Stomach (tissue), 8 donors: ENCODE measurements at regions not wholly inside any gene's neighbourhood (a gene's known extent, or its start where the extent isn't known, plus 50 kb on each side); places are given as distances from the start of the nearest gene placed in this dataset.
A peak's percentile ranks its signal among the peaks of the same experiment; 100 is the strongest.

Experiments used
- DNase-seq, 2 donors: peaks; one replicate each; pipeline versions ENCODE4 v3.0.0 to v3.0.0-alpha.2; 2013 to 2019
- H3K27ac ChIP-seq, 5 donors: fragments of 200-600 bp in 4 of 5; sonication (generic) in 4 of 5; one replicate each; pipeline ENCODE4 v1.5.1; 2013 to 2019; ENCODE audit warnings: mild to moderate bottlenecking in 1 of 5, moderate library complexity in 1 of 5
- H3K27me3 ChIP-seq, 3 donors: fragments of 200-600 bp; sonication (generic); one replicate each; pipeline ENCODE4 v1.5.1; 2017 to 2019; ENCODE audit warnings: mixed run types in 1 of 3
- H3K36me3 ChIP-seq, 4 donors: fragments of 200-600 bp; sonication (generic); 1 replicate in 3 of 4; 2 replicates in 1 of 4; pipeline ENCODE4 v1.5.1; 2016 to 2019
- H3K4me1 ChIP-seq, 4 donors: fragments of 200-600 bp; sonication (generic); one replicate each; pipeline ENCODE4 v1.5.1; 2016 to 2019
- H3K4me3 ChIP-seq, 4 donors: fragments of 200-600 bp; sonication (generic) in 3 of 4; one replicate each; pipeline ENCODE4 v1.5.1; 2016 to 2019; ENCODE audit warnings: mild to moderate bottlenecking in 1 of 4
- H3K9me3 ChIP-seq, 4 donors: fragments of 200-600 bp; sonication (generic); one replicate each; pipeline ENCODE4 v1.5.1; 2016 to 2019
- EP300 ChIP-seq: sonication (generic); formaldehyde crosslinking; IDR thresholded peaks from one replicate; pipeline ENCODE4 v1.6.1; 2017; ENCODE audit warnings: antibody characterized with exemption
- POLR2A ChIP-seq, 4 donors: fragments of 450-650 bp; IDR thresholded peaks; one replicate each; pipeline ENCODE4 v1.6.1; 2016; ENCODE audit warnings: antibody characterized with exemption in 4 of 4, control low read depth in 2 of 4, mild to moderate bottlenecking in 1 of 4, moderate library complexity in 1 of 4
- POLR2AphosphoS5 ChIP-seq, 3 donors: sonication (generic); formaldehyde crosslinking; IDR thresholded peaks; one replicate each; pipeline ENCODE4 v1.6.1; 2016; ENCODE audit warnings: antibody characterized with exemption in 3 of 3
- WGBS, 5 donors: extraction: QIAGEN DNeasy Blood & Tissue Kit in 3 of 5; methylation state at CpG; one replicate each; pipeline versions ENCODE4 v1.1.5 to v1.1.7; 2013 to 2018; 5-methylcytosine and 5-hydroxymethylcytosine counted together
- intact Hi-C: fragments of 100-400 bp; cut with DNase I; formaldehyde crosslinking; loops from one replicate; pipeline ENCODE4 v1.15.1; 2023; ENCODE audit warnings: low total_unique reads
- TF ChIP-seq, protein P1 (sequence below), 7 experiments: fragments of 450-650 bp in 4 of 7; fragments of 200-600 bp in 3 of 7; sonication (generic) in 3 of 7; IDR thresholded peaks; one replicate each; pipeline ENCODE4 v1.5.1; 2016 to 2019; ENCODE audit warnings: antibody characterized with exemption in 7 of 7, control low read depth in 2 of 7, mild to moderate bottlenecking in 1 of 7
- donor health status: healthy with polysubstance abuse.
- donor health status: Bipolar disorder and iron deficiency.
- donor health status: healthy.

GRCh38 chr1:208332036-208332773 is 88.0 kb upstream of the PLXNA2 start:
- H3K36me3 ChIP-seq, result no peaks in the 10 kb centered on the region
- intact Hi-C loops, result no loop called here
- H3K4me3 ChIP-seq, result no peak overlapping the region
- no peak overlapping the region for H3K27ac ChIP-seq
- H3K9me3 ChIP-seq, result no peaks in the 10 kb centered on the region
- 71 to 76% (median 73%) methylated on average over 6 of the region's 6 CpGs for WGBS, 5 donors
- no peaks in the 10 kb centered on the region for H3K27me3 ChIP-seq
- TF ChIP-seq, protein P1, sequence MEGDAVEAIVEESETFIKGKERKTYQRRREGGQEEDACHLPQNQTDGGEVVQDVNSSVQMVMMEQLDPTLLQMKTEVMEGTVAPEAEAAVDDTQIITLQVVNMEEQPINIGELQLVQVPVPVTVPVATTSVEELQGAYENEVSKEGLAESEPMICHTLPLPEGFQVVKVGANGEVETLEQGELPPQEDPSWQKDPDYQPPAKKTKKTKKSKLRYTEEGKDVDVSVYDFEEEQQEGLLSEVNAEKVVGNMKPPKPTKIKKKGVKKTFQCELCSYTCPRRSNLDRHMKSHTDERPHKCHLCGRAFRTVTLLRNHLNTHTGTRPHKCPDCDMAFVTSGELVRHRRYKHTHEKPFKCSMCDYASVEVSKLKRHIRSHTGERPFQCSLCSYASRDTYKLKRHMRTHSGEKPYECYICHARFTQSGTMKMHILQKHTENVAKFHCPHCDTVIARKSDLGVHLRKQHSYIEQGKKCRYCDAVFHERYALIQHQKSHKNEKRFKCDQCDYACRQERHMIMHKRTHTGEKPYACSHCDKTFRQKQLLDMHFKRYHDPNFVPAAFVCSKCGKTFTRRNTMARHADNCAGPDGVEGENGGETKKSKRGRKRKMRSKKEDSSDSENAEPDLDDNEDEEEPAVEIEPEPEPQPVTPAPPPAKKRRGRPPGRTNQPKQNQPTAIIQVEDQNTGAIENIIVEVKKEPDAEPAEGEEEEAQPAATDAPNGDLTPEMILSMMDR (IDR thresholded peaks at IDR 0.05), result no peak
- TF ChIP-seq EP300 (no peak), POLR2AphosphoS5 (IDR thresholded peaks at IDR 0.05) (no peak), POLR2A (IDR thresholded peaks at IDR 0.05) (no peak)
- DNase-seq, result no peak
- peaks cover 0 to 7% (median 0%) of the 10 kb centered on the region in 4 donors for H3K4me1 ChIP-seq

DNA sequence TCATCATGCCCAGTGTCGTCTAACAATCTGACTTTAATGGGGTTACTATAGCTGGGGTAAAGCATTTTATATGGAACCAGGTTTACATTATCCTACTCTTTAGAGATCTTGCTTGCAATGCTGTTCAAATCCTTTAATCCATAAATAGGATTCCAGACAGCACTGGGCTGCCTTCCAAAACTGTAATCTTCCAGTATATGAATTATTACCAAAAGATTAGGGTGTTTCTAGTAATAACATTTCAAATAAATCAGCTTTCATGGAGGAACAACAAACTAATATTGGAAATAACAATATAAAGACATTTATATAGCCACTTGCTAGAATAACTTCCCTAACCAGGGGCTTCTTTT is 88.6 kb upstream of the PLXNA2 start:
- H3K36me3 ChIP-seq, result no peaks in the 10 kb centered on the region
- H3K27ac ChIP-seq, result no peak overlapping the region
- TF ChIP-seq, protein P1 (IDR thresholded peaks at IDR 0.05), result no peak
- TF ChIP-seq EP300 (no peak), POLR2AphosphoS5 (IDR thresholded peaks at IDR 0.05) (no peak)
- peaks cover 0 to 7% (median 0%) of the 10 kb centered on the region in 4 donors for H3K4me1 ChIP-seq
- H3K9me3 ChIP-seq, result no peaks in the 10 kb centered on the region
- intact Hi-C loops, result no loop called here
- H3K27me3 ChIP-seq, result no peaks in the 10 kb centered on the region
- no peak overlapping the region for H3K4me3 ChIP-seq
- 36 to 71% (median 50%) methylated on average over 1 of the region's 1 CpG for WGBS, 5 donors
- peak in 1 of 2 donors; percentile 62 for DNase-seq

DNA sequence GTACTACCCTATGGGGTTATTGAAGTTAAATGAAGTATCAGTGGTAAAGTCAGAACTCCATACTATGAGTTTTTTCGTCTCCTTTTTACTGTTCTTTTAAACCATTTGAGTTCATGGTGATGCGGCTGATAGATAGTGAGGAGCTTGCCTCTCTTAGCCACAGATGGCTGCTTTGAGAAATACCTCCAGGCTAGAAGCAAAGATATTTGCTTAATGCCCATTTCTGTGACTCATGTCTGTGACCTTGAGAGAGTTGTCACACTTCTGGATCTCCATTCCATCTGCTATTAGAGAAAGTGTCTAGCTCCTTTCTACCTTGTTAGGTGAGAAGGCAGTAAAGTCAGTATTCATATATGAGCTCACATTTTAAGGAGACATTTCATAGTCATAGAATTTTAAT is 89.5 kb upstream of the PLXNA2 start:
- Histone ChIP-seq H3K27me3 (no peaks in the 10 kb centered on the region), H3K4me1 (peaks cover 0 to 7% (median 0%) of the 10 kb centered on the region in 4 donors), H3K27ac (no peak overlapping the region), H3K9me3 (no peaks in the 10 kb centered on the region), H3K4me3 (no peak overlapping the region), H3K36me3 (no peaks in the 10 kb centered on the region)
- intact Hi-C loops, result no loop called here
- TF ChIP-seq POLR2AphosphoS5 (IDR thresholded peaks at IDR 0.05) (no peak), POLR2A (IDR thresholded peaks at IDR 0.05) (no peak), EP300 (no peak)
- TF ChIP-seq, protein P1 (IDR thresholded peaks at IDR 0.05), result no peak
- no peak for DNase-seq
- WGBS, 5 donors, result 93 to 97% (median 94%) methylated on average over 2 of the region's 2 CpGs

DNA sequence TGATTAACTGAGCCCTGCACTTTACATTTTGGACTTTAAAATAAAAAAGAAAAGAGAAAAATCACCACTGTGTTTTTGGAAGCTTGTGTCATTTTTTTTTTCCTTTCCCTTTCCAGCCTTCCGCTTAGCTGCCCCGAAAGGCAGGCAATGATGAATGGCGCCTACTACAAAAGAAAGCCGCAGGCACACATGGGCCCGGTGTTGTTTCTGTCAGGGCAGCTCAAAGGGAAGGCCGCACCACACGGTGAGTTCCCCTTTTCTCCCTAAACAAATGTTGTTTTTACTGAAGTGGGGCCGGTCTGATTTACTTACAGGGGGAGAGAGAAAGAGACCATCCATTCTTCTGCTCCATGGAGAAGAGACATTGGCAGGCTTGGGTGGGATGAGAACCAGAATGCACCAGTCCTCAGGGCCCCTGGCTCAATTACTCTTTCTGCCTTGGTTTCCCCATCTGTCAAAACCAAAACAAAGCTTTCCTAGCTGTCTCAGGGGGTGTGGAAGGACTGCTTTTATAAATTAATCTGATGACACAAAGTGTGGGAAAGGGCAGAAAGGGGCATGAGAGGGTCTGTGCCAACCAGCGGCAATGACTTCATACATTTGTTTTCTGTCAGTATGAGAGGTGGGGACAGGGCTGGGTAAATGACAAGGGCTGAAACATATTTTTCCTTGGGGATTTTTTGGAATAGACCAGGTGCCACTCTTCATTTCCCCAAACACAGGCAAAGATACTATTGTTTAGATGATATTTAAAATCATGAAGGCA is 91.4 kb upstream of the PLXNA2 start:
- Histone ChIP-seq H3K27ac (no peak overlapping the region), H3K4me1 (peaks cover 0 to 7% (median 0%) of the 10 kb centered on the region in 4 donors), H3K9me3 (no peaks in the 10 kb centered on the region), H3K27me3 (no peaks in the 10 kb centered on the region), H3K4me3 (no peak overlapping the region), H3K36me3 (no peaks in the 10 kb centered on the region)
- DNase-seq, result no peak
- intact Hi-C loops, result no loop called here
- 53 to 66% (median 55%) methylated on average over 9 of the region's 9 CpGs for WGBS, 5 donors
- TF ChIP-seq, protein P1 (IDR thresholded peaks at IDR 0.05), result no peak
- TF ChIP-seq EP300 (no peak), POLR2AphosphoS5 (IDR thresholded peaks at IDR 0.05) (no peak), POLR2A (IDR thresholded peaks at IDR 0.05) (no peak)
